ENCODE measurements at regions not wholly inside any gene's neighbourhood (a gene's known extent, or its start where the extent isn't known, plus 50 kb on each side); places are given as distances from the start of the nearest gene placed in this dataset.

DNA sequence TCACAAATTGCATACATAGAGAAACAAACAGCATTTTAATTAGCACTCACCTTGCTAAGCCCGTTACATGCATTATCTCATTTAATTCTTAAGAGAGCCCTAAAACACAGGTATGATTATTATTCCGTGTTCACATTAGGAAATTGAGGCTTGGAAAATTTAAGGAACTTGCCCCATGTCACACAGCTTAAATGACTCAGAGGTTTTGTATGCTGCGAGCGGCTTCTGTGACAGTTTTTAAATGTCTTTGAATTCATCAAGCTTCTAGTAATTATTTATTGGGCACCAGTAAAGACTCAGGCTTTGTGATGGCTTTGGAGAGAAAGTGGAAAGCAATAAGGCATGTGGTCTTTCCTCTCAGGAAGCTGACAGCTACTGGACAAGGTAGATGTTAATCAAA, 166.7 kb upstream of the THBS1 start:
- TF ChIP-seq, protein P1, sequence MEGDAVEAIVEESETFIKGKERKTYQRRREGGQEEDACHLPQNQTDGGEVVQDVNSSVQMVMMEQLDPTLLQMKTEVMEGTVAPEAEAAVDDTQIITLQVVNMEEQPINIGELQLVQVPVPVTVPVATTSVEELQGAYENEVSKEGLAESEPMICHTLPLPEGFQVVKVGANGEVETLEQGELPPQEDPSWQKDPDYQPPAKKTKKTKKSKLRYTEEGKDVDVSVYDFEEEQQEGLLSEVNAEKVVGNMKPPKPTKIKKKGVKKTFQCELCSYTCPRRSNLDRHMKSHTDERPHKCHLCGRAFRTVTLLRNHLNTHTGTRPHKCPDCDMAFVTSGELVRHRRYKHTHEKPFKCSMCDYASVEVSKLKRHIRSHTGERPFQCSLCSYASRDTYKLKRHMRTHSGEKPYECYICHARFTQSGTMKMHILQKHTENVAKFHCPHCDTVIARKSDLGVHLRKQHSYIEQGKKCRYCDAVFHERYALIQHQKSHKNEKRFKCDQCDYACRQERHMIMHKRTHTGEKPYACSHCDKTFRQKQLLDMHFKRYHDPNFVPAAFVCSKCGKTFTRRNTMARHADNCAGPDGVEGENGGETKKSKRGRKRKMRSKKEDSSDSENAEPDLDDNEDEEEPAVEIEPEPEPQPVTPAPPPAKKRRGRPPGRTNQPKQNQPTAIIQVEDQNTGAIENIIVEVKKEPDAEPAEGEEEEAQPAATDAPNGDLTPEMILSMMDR (IDR thresholded peaks at IDR 0.05; ENCODE audit: low read depth, low read length, poor library complexity, severe bottlenecking), result no peak
- TF ChIP-seq EZH2phosphoT487 (IDR thresholded peaks at IDR 0.05; ENCODE audit: borderline replicate concordance, low read length), result no peak
- H4K20me1 ChIP-seq (ENCODE audit: control insufficient read depth, insufficient read depth, low read depth, low read length), result no peaks in the 10 kb centered on the region
- H3F3A ChIP-seq (ENCODE audit: control insufficient read depth, insufficient read depth), result no peaks in the 10 kb centered on the region
- H3K36me3 ChIP-seq (ENCODE audit: control insufficient read depth, low read length), result no peaks in the 10 kb centered on the region
- H3K27ac ChIP-seq (ENCODE audit: low read depth, low read length), result no peak overlapping the region
- H3K79me2 ChIP-seq (ENCODE audit: control insufficient read depth, low read length), result no peaks in the 10 kb centered on the region
- no peaks in the 10 kb centered on the region for H3K27me3 ChIP-seq (ENCODE audit: control insufficient read depth, low read length)
- H3K9me2 ChIP-seq (replicated peaks; ENCODE audit: control insufficient read depth, low read length), result no peaks in the 10 kb centered on the region
- no peak overlapping the region for H3K4me3 ChIP-seq (ENCODE audit: low read length)
- no peaks in the 10 kb centered on the region for H3K4me1 ChIP-seq (ENCODE audit: control insufficient read depth, low read length)
- no peaks in the 10 kb centered on the region for H3K9me3 ChIP-seq (ENCODE audit: control insufficient read depth, insufficient read depth, low read length)
- no peak overlapping the region for H3K4me2 ChIP-seq (ENCODE audit: low read length)

DNA sequence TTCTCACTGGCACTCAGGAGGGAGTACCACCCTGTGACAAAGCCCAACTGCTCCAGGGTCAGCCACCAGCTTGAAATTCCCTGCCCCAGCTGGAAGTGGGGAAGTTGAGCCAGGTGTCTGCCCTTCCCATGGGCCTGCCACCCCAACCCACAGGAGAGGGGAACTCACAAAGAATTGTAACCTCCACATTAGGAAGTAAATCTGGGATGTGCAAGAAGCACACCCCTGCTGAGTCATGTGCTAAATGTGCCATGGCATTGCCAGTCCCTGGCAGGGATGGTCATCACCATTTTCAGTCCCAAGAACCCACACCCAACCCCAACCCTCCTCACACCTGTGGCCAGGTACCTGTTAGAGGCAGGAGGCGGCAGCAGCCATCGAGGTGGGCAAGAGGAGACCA, 165.2 kb upstream of the THBS1 start:
- Histone ChIP-seq H3K4me3 (ENCODE audit: low read length) (no peak overlapping the region), H3K27ac (ENCODE audit: low read depth, low read length) (no peak overlapping the region), H3K9me2 (replicated peaks; ENCODE audit: control insufficient read depth, low read length) (no peaks in the 10 kb centered on the region), H3K4me1 (ENCODE audit: control insufficient read depth, low read length) (no peaks in the 10 kb centered on the region), H3K79me2 (ENCODE audit: control insufficient read depth, low read length) (no peaks in the 10 kb centered on the region), H3K36me3 (ENCODE audit: control insufficient read depth, low read length) (no peaks in the 10 kb centered on the region), H3K27me3 (ENCODE audit: control insufficient read depth, low read length) (no peaks in the 10 kb centered on the region), H3K4me2 (ENCODE audit: low read length) (no peak overlapping the region), H3F3A (ENCODE audit: control insufficient read depth, insufficient read depth) (no peaks in the 10 kb centered on the region), H4K20me1 (ENCODE audit: control insufficient read depth, insufficient read depth, low read depth, low read length) (no peaks in the 10 kb centered on the region), H3K9me3 (ENCODE audit: control insufficient read depth, insufficient read depth, low read length) (no peaks in the 10 kb centered on the region)
- TF ChIP-seq EZH2phosphoT487 (IDR thresholded peaks at IDR 0.05; ENCODE audit: borderline replicate concordance, low read length), result no peak
- TF ChIP-seq, protein P1 (IDR thresholded peaks at IDR 0.05; ENCODE audit: low read depth, low read length, poor library complexity, severe bottlenecking), result no peak

DNA sequence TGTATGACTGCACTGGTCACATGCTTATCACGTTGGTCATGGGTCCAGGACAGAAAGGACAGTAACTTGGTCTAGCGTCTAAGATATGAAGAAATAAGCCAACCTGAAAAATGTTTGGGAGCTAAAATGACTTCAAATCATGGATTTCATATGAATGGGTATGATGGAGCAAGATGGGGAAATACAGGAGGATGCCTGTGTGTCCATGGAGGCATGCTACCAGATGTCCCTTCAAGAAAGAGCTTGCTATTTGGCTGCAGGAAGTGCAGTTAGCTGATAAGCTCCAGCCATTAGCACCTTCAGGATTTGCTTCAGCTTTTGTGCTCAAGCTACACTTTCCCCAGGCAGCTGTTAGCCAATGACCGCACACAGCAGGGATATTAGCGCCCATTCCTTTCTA, 164.6 kb upstream of the THBS1 start:
- no peaks in the 10 kb centered on the region for H3K4me1 ChIP-seq (ENCODE audit: control insufficient read depth, low read length)
- no peaks in the 10 kb centered on the region for H4K20me1 ChIP-seq (ENCODE audit: control insufficient read depth, insufficient read depth, low read depth, low read length)
- no peaks in the 10 kb centered on the region for H3F3A ChIP-seq (ENCODE audit: control insufficient read depth, insufficient read depth)
- H3K27me3 ChIP-seq (ENCODE audit: control insufficient read depth, low read length), result no peaks in the 10 kb centered on the region
- no peak overlapping the region for H3K27ac ChIP-seq (ENCODE audit: low read depth, low read length)
- TF ChIP-seq, protein P1 (IDR thresholded peaks at IDR 0.05; ENCODE audit: low read depth, low read length, poor library complexity, severe bottlenecking), result no peak
- no peak for TF ChIP-seq EZH2phosphoT487 (IDR thresholded peaks at IDR 0.05; ENCODE audit: borderline replicate concordance, low read length)
- no peaks in the 10 kb centered on the region for H3K9me2 ChIP-seq (replicated peaks; ENCODE audit: control insufficient read depth, low read length)
- no peaks in the 10 kb centered on the region for H3K36me3 ChIP-seq (ENCODE audit: control insufficient read depth, low read length)
- H3K4me2 ChIP-seq (ENCODE audit: low read length), result no peak overlapping the region
- no peak overlapping the region for H3K4me3 ChIP-seq (ENCODE audit: low read length)
- H3K9me3 ChIP-seq (ENCODE audit: control insufficient read depth, insufficient read depth, low read length), result no peaks in the 10 kb centered on the region
- no peaks in the 10 kb centered on the region for H3K79me2 ChIP-seq (ENCODE audit: control insufficient read depth, low read length)
